PC-3 (cell line): ENCODE measurements at regions not wholly inside any gene's neighbourhood (a gene's known extent, or its start where the extent isn't known, plus 50 kb on each side); places are given as distances from the start of the nearest gene placed in this dataset.
"Not testable (repeated sequence)": the region's sequence is repeated elsewhere in the genome, so short reads cannot be mapped to it uniquely, and the experiment has no call there.

Experiments used
- ATAC-seq: fragments of 200-7000 bp; cut with Tn5 transposase; 2 replicates; pipeline ENCODE4 v1.9.1; 2020; ENCODE audit warnings: mild to moderate bottlenecking, moderate library complexity
- BruUV-seq: library from RNA; stranded (reverse); fragments of 400-500 nt; replicated peaks from 2 replicates; lab custom pipeline; 2021; lab: Mats Ljungman, UMichigan
- CTCF ChIA-PET: fragments of 300-600 bp; sonication (Branson Sonifier 250); formaldehyde crosslinking; loops from one replicate; lab custom pipeline; 2022; ENCODE audit warnings: antibody characterized with exemption; lab: Charles Lee
- POLR2A ChIA-PET: fragments of 300-600 bp; sonication (Branson Sonifier 250); formaldehyde crosslinking; loops from one replicate; lab custom pipeline; 2022; ENCODE audit warnings: antibody characterized with exemption; ENCODE audit not compliant: unreplicated experiment; lab: Charles Lee
- DNase-seq: peaks from one replicate; pipeline ENCODE4 v3.0.0-alpha.2; 2015
- H2AFZ ChIP-seq: fragments of 300-600 bp; sonication (generic); 2 replicates; pipeline ENCODE4 v1.6.0; 2016; ENCODE audit warnings: antibody characterized with exemption, low read length
- H3F3A ChIP-seq: fragments of 300-600 bp; sonication (generic); one replicate; pipeline ENCODE4 v1.6.0; 2017; ENCODE audit warnings: antibody characterized with exemption, low read length, control low read depth, mild to moderate bottlenecking; ENCODE audit not compliant: unreplicated experiment
- H3K27ac ChIP-seq: fragments of 300-600 bp; sonication (generic); 2 replicates; pipeline ENCODE4 v1.5.1; 2016; ENCODE audit warnings: mild to moderate bottlenecking, low read length
- H3K27me3 ChIP-seq: fragments of 300-600 bp; sonication (generic); 2 replicates; pipeline ENCODE4 v1.6.1; 2016; ENCODE audit warnings: low read length, mixed read lengths
- H3K36me3 ChIP-seq: fragments of 300-600 bp; sonication (generic); 2 replicates; pipeline ENCODE4 v1.6.1; 2016; ENCODE audit warnings: low read depth, mixed run types, low read length, mixed read lengths
- H3K4me1 ChIP-seq: fragments of 300-600 bp; sonication (generic); 2 replicates; pipeline ENCODE4 v1.5.1; 2016; ENCODE audit warnings: low read length; ENCODE audit not compliant: insufficient read depth
- H3K4me2 ChIP-seq: fragments of 300-600 bp; sonication (generic); 2 replicates; pipeline ENCODE4 v1.6.0; 2016; ENCODE audit warnings: low read length
- H3K4me3 ChIP-seq: fragments of 300-600 bp; sonication (generic); 2 replicates; pipeline ENCODE4 v1.5.1; 2016; ENCODE audit warnings: mild to moderate bottlenecking, low read length, mixed read lengths
- H3K79me2 ChIP-seq: fragments of 300-600 bp; sonication (generic); 2 replicates; pipeline ENCODE4 v1.6.1; 2017; ENCODE audit warnings: low read length, mixed read lengths
- H3K9ac ChIP-seq: fragments of 300-600 bp; sonication (generic); 2 replicates; pipeline ENCODE4 v1.6.0; 2016; ENCODE audit warnings: mild to moderate bottlenecking, low read length
- H3K9me2 ChIP-seq: fragments of 300-600 bp; sonication (generic); replicated peaks from 2 replicates; pipeline ENCODE4 v1.6.1; 2016; ENCODE audit warnings: mixed run types, low read length, mixed read lengths
- H3K9me3 ChIP-seq: fragments of 300-600 bp; sonication (generic); 2 replicates; pipeline ENCODE4 v1.6.1; 2016; ENCODE audit warnings: low read length, mixed read lengths
- H4K20me1 ChIP-seq: fragments of 300-600 bp; sonication (generic); 2 replicates; pipeline ENCODE4 v1.6.1; 2016; ENCODE audit warnings: low read length, mixed read lengths
- EZH2 ChIP-seq: fragments of 300-600 bp; sonication (generic); IDR thresholded peaks from one replicate; pipeline ENCODE4 v1.6.1; 2017; ENCODE audit warnings: antibody characterized with exemption, mild to moderate bottlenecking, low read length; ENCODE audit not compliant: unreplicated experiment
- EZH2phosphoT487 ChIP-seq: fragments of 300-600 bp; sonication (generic); IDR thresholded peaks from 2 replicates; pipeline ENCODE4 v1.6.1; 2018; ENCODE audit warnings: mild to moderate bottlenecking, antibody characterized with exemption, low read length, borderline replicate concordance
- intact Hi-C: fragments of 100-400 bp; cut with micrococcal nuclease; formaldehyde crosslinking; loops from 2 replicates; pipeline ENCODE4 v1.9.0; 2023
- TF ChIP-seq, protein P1 (sequence below): fragments of 300-600 bp; sonication (generic); conservative IDR thresholded peaks from 2 replicates; pipeline ENCODE4 v1.5.1; 2017; ENCODE audit warnings: antibody characterized with exemption, low read depth, mild to moderate bottlenecking, low read length

GRCh38 chr4:177256950-177257349, 52.7 kb upstream of the NEIL3 start:
- no peaks in the 10 kb centered on the region for H3F3A ChIP-seq
- H3K4me2 ChIP-seq: no peak overlapping the region
- no peaks in the 10 kb centered on the region for H3K79me2 ChIP-seq
- H3K9ac ChIP-seq: no peak overlapping the region
- ATAC-seq: no peak
- intact Hi-C loops: no loop called here
- TF ChIP-seq EZH2phosphoT487 (no peak), EZH2 (no peak)
- TF ChIP-seq, protein P1, sequence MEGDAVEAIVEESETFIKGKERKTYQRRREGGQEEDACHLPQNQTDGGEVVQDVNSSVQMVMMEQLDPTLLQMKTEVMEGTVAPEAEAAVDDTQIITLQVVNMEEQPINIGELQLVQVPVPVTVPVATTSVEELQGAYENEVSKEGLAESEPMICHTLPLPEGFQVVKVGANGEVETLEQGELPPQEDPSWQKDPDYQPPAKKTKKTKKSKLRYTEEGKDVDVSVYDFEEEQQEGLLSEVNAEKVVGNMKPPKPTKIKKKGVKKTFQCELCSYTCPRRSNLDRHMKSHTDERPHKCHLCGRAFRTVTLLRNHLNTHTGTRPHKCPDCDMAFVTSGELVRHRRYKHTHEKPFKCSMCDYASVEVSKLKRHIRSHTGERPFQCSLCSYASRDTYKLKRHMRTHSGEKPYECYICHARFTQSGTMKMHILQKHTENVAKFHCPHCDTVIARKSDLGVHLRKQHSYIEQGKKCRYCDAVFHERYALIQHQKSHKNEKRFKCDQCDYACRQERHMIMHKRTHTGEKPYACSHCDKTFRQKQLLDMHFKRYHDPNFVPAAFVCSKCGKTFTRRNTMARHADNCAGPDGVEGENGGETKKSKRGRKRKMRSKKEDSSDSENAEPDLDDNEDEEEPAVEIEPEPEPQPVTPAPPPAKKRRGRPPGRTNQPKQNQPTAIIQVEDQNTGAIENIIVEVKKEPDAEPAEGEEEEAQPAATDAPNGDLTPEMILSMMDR: no peak
- no peaks in the 10 kb centered on the region for H3K9me3 ChIP-seq
- DNase-seq: no peak
- no peak overlapping the region for H3K4me3 ChIP-seq
- H2AFZ ChIP-seq: no peak overlapping the region
- no peaks in the 10 kb centered on the region for H4K20me1 ChIP-seq
- POLR2A ChIA-PET: no interaction called here
- no peak overlapping the region for H3K27ac ChIP-seq
- BruUV-seq: no TSS peak
- no peaks in the 10 kb centered on the region for H3K27me3 ChIP-seq
- CTCF ChIA-PET: no interaction called here
- H3K36me3 ChIP-seq: no peaks in the 10 kb centered on the region
- no peaks in the 10 kb centered on the region for H3K4me1 ChIP-seq
- H3K9me2 ChIP-seq: no peaks in the 10 kb centered on the region

DNA sequence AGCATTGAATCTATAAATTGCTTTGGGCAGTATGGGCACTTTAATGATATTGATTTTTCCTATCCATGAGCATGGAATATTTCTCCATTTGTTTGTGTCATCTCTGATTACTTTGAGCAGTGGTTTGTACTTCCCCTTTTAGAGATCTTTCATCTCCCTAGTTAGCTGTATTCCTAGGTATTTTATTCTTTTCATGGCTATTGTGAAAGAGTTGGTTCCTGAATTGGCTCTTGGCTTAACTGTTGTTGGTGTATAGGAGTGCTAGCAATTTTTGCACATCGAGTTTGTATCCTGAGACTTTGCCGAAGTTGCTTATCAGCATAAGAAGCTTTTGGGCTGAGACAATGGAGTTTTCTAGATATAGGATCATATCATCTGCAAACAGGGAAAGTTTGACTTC, 50.2 kb upstream of the NEIL3 start:
- intact Hi-C loops, CTCF ChIA-PET, H3K4me1 ChIP-seq, H3K27ac ChIP-seq, H3K36me3 ChIP-seq, DNase-seq, H3K4me2 ChIP-seq, H3K27me3 ChIP-seq, H3K79me2 ChIP-seq, H3K9ac ChIP-seq, ATAC-seq, H3F3A ChIP-seq, H3K4me3 ChIP-seq, H2AFZ ChIP-seq, POLR2A ChIA-PET, H3K9me3 ChIP-seq, H4K20me1 ChIP-seq, BruUV-seq, H3K9me2 ChIP-seq: not testable (repeated sequence)
